ENCODE measurements at regions not wholly inside any gene's neighbourhood (a gene's known extent, or its start where the extent isn't known, plus 50 kb on each side); places are given as distances from the start of the nearest gene placed in this dataset.

DNA sequence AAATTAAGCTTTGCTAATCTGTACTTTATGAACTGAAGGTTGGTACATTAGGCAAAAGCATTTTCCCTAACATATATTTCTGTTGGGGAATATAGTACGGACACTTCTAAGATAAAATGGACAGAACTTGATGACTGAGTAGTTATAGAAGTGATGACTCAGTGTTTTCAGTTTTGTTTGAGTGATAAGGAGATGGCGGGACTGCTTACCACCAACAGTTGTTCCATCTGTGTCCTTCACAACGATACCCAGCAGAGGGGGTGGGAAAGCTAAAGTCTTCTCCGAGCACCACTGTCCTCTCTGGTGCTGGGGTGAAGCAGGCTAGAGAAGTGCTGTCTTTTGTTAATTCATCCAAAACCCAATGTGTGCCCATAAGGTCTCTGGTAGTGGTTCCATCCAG, 195.8 kb downstream of the CD47 start:
- Mint-ChIP-seq H3K27me3 (ENCODE audit: low read depth) (no peaks in the 10 kb centered on the region), H3K4me1 (peaks cover 0 to 3% of the 10 kb centered on the region in 2 experiments; a peak in 1 of 4 replicates), H3K27ac (no peak overlapping the region), H3K4me3 (no peak overlapping the region), H3K9me3 (no peaks in the 10 kb centered on the region), H3K36me3 (ENCODE audit: insufficient read depth in 1 of 3, low read depth in 3 of 3) (no peaks in the 10 kb centered on the region)
- Histone ChIP-seq H4K20me1 (ENCODE audit: control insufficient read depth, insufficient read depth, insufficient read length) (no peaks in the 10 kb centered on the region), H3K4ac (ENCODE audit: low read depth, low read length) (no peak overlapping the region), H3K9ac (ENCODE audit: extremely low read depth, insufficient read length, low read length) (no peak overlapping the region), H3K56ac (ENCODE audit: insufficient read length, low read depth, low read length) (no peak overlapping the region), H3K27ac (ENCODE audit: insufficient read length, low read depth, low read length) (no peak overlapping the region), H4K5ac (ENCODE audit: insufficient read length, low read depth, low read length) (no peak overlapping the region), H2AK5ac (ENCODE audit: insufficient read length, low read length) (no peak overlapping the region), H3T11ph (ENCODE audit: low read length) (no peak overlapping the region), H3K18ac (ENCODE audit: insufficient read length, low read depth, low read length) (no peak overlapping the region), H2BK15ac (ENCODE audit: low read depth, low read length) (no peak overlapping the region), H3K14ac (ENCODE audit: insufficient read depth, low read length) (no peak overlapping the region), H3K4me1 (ENCODE audit: insufficient read depth, low read length) (no peaks in the 10 kb centered on the region), H4K8ac (replicated peaks; ENCODE audit: insufficient read length, low read depth, low read length) (no peak overlapping the region), H3K27me3 (ENCODE audit: insufficient read depth, low read length) (no peaks in the 10 kb centered on the region), H3K23me2 (ENCODE audit: insufficient read length, low read depth, low read length, poor library complexity, severe bottlenecking) (no peaks in the 10 kb centered on the region), H2AFZ (ENCODE audit: low read length) (no peak overlapping the region), H2BK5ac (ENCODE audit: insufficient read length, low read length) (no peak overlapping the region), H3K4me2 (ENCODE audit: insufficient read depth, insufficient read length, low read length) (no peak overlapping the region), H3K9me3 (ENCODE audit: control insufficient read depth, low read depth, low read length) (no peaks in the 10 kb centered on the region), H2BK120ac (ENCODE audit: low read depth, low read length, poor library complexity, severe bottlenecking) (no peak overlapping the region), H3K23ac (ENCODE audit: insufficient read length, low read depth, low read length) (no peak overlapping the region), H3K79me2 (ENCODE audit: insufficient read depth, low read length) (no peaks in the 10 kb centered on the region), H2BK20ac (ENCODE audit: low read depth, low read length, poor library complexity, severe bottlenecking) (no peak overlapping the region), H2BK12ac (ENCODE audit: insufficient read length, low read depth, low read length) (no peak overlapping the region), H3K79me1 (ENCODE audit: insufficient read depth, low read depth, low read length, poor library complexity, severe bottlenecking) (no peaks in the 10 kb centered on the region), H4K91ac (ENCODE audit: insufficient read length, low read depth, low read length) (no peak overlapping the region)
- no peak for DNase-seq
- WGBS (ENCODE audit: extremely low coverage, insufficient read length, low lambda C conversion rate), result no CpG with 5 or more reads among the region's 4 CpGs
- TF ChIP-seq, protein P1, sequence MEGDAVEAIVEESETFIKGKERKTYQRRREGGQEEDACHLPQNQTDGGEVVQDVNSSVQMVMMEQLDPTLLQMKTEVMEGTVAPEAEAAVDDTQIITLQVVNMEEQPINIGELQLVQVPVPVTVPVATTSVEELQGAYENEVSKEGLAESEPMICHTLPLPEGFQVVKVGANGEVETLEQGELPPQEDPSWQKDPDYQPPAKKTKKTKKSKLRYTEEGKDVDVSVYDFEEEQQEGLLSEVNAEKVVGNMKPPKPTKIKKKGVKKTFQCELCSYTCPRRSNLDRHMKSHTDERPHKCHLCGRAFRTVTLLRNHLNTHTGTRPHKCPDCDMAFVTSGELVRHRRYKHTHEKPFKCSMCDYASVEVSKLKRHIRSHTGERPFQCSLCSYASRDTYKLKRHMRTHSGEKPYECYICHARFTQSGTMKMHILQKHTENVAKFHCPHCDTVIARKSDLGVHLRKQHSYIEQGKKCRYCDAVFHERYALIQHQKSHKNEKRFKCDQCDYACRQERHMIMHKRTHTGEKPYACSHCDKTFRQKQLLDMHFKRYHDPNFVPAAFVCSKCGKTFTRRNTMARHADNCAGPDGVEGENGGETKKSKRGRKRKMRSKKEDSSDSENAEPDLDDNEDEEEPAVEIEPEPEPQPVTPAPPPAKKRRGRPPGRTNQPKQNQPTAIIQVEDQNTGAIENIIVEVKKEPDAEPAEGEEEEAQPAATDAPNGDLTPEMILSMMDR (conservative IDR thresholded peaks at IDR 0.05), result no peak

All from H9 (cell line).